Activated CD4-positive, alpha-beta memory T cell treated with anti-CD3 and anti-CD28 coated beads for 36 hours (primary cell): ENCODE measurements at regions not wholly inside any gene's neighbourhood (a gene's known extent, or its start where the extent isn't known, plus 50 kb on each side); places are given as distances from the start of the nearest gene placed in this dataset.

Experiments used
- CTCF ChIA-PET: fragments of 350-600 bp; sonication (Branson Sonifier 250); formaldehyde crosslinking; loops from one replicate; lab custom pipeline; 2021; ENCODE audit warnings: antibody characterized with exemption, inconsistent platforms; lab: Charles Lee
- POLR2A ChIA-PET: fragments of 350-600 bp; sonication (Branson Sonifier 250); formaldehyde crosslinking; loops from one replicate; lab custom pipeline; 2021; ENCODE audit warnings: antibody characterized with exemption; lab: Charles Lee
- DNase-seq: peaks from one replicate; pipeline ENCODE4 v3.0.0-alpha.2; 2020
- H3K27ac Mint-ChIP-seq: one replicate; pipeline ENCODE4 v1.8.0; 2021; ENCODE audit warnings: mixed read lengths
- H3K27me3 Mint-ChIP-seq: one replicate; pipeline ENCODE4 v1.8.0; 2021; ENCODE audit warnings: mixed read lengths
- H3K36me3 Mint-ChIP-seq: one replicate; pipeline ENCODE4 v1.8.0; 2021; ENCODE audit warnings: mixed read lengths
- H3K4me1 Mint-ChIP-seq: one replicate; pipeline ENCODE4 v1.8.0; 2021; ENCODE audit warnings: low read depth, mixed read lengths
- H3K4me3 Mint-ChIP-seq: one replicate; pipeline ENCODE4 v1.8.0; 2021; ENCODE audit warnings: mild to moderate bottlenecking, mixed read lengths
- H3K9me3 Mint-ChIP-seq: one replicate; pipeline ENCODE4 v1.8.0; 2021; ENCODE audit warnings: mixed read lengths
- intact Hi-C: fragments of 100-400 bp; cut with micrococcal nuclease; formaldehyde crosslinking; loops from one replicate; pipeline ENCODE4 v1.15.1; 2023

DNA sequence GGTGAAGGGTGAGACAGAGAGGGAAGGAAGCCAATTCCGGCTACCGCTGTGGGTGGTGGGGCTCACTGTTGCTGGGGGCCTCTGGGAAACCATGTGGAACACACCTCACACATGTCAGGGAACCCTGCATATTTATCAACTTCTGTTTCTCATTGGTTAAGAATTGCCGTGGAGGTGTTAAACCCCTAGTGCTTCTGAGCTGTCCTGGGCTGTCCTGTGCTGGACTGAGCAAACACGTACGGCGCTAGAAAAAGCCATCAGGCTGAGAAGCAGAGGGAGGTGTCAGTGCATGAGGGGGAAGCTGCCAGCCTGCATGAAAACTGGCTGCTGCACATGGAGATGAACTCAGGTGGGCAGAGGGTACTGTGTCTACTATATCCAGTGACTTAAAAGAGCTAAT is 103.9 kb upstream of the JAG1 start:
- H3K4me1 Mint-ChIP-seq: no peaks in the 10 kb centered on the region
- POLR2A ChIA-PET: no interaction called here
- DNase-seq: no peak
- H3K9me3 Mint-ChIP-seq: no peaks in the 10 kb centered on the region
- intact Hi-C loops: no loop called here
- peaks cover 6% of the 10 kb centered on the region for H3K27me3 Mint-ChIP-seq
- no peak overlapping the region for H3K4me3 Mint-ChIP-seq
- no peak overlapping the region for H3K27ac Mint-ChIP-seq
- CTCF ChIA-PET: no interaction called here
- H3K36me3 Mint-ChIP-seq: no peaks in the 10 kb centered on the region

DNA sequence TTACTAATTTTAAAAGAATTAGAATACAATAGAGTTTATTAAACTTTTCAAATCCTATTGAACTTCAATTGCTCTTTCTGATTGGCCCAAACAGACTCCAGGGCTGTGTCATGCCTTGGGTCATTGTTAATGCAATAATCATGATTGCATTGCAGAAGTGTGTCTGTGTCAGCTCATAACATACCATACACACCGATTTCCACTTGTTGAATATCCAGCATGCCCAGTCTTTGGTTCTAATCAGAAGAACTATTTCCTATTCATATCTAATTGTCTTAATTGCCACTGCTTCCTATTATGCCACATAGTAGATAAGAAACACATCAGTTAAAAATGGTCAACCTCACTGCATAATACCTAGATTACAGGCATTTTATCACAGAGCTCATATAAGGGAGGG is 106.1 kb upstream of the JAG1 start:
- Mint-ChIP-seq H3K27ac (no peak overlapping the region), H3K9me3 (no peaks in the 10 kb centered on the region), H3K27me3 (no peaks in the 10 kb centered on the region), H3K4me3 (no peak overlapping the region), H3K4me1 (no peaks in the 10 kb centered on the region), H3K36me3 (no peaks in the 10 kb centered on the region)
- DNase-seq: no peak
- intact Hi-C loops: no loop called here
- POLR2A ChIA-PET: no interaction called here
- CTCF ChIA-PET: no interaction called here

DNA sequence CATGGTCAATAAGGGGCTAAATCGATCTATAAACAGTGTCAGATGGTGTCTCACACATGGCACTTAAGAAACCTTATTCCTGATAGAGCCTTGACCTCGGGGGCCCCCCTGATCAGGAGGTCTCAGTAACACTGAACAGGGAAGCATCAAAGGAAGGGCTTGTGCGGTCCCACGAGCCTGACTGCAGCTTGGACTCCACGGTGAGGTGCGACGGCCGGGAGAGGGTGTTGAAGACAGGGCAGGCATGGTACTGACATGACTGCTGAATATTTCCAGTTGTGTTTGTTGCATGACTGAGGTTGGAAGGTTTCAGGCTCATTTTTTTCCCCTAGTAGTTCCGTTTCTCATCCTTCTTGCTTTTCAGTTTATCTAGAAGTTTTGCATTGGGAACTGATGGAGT is 107.1 kb upstream of the JAG1 start:
- POLR2A ChIA-PET: no interaction called here
- H3K9me3 Mint-ChIP-seq: no peaks in the 10 kb centered on the region
- no peaks in the 10 kb centered on the region for H3K4me1 Mint-ChIP-seq
- intact Hi-C loops: no loop called here
- DNase-seq: no peak
- H3K4me3 Mint-ChIP-seq: no peak overlapping the region
- H3K27me3 Mint-ChIP-seq: no peaks in the 10 kb centered on the region
- CTCF ChIA-PET: interaction anchor here (0.6 kb wide), 1 partner anchor 752 kb away, joined by 6 read pairs; no protein-coding TSS in a partner anchor
- no peaks in the 10 kb centered on the region for H3K36me3 Mint-ChIP-seq
- no peak overlapping the region for H3K27ac Mint-ChIP-seq

DNA sequence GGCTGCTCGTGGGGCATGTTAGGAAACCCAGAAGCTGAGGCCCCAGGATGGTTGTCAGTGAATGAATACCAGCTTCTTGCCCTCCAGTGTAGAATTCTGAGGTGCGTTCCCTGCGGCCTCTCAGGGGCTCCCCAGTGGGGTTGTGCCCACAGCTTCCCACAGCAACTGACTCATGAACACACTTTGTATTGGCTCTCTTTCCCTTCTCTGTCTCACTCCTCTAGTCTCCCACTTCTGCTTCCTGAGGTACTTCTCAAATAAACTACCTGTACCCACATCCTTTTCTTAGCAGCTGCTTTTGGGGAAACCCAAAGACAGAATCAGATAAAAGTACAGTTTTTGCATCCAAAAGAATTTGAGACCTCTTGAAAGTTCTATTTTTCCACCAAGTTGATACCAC is 107.7 kb upstream of the JAG1 start:
- no peak overlapping the region for H3K4me3 Mint-ChIP-seq
- no peaks in the 10 kb centered on the region for H3K36me3 Mint-ChIP-seq
- no peak for DNase-seq
- POLR2A ChIA-PET: no interaction called here
- intact Hi-C loops: no loop called here
- no peaks in the 10 kb centered on the region for H3K9me3 Mint-ChIP-seq
- no peaks in the 10 kb centered on the region for H3K4me1 Mint-ChIP-seq
- CTCF ChIA-PET: no interaction called here
- no peaks in the 10 kb centered on the region for H3K27me3 Mint-ChIP-seq
- no peak overlapping the region for H3K27ac Mint-ChIP-seq

DNA sequence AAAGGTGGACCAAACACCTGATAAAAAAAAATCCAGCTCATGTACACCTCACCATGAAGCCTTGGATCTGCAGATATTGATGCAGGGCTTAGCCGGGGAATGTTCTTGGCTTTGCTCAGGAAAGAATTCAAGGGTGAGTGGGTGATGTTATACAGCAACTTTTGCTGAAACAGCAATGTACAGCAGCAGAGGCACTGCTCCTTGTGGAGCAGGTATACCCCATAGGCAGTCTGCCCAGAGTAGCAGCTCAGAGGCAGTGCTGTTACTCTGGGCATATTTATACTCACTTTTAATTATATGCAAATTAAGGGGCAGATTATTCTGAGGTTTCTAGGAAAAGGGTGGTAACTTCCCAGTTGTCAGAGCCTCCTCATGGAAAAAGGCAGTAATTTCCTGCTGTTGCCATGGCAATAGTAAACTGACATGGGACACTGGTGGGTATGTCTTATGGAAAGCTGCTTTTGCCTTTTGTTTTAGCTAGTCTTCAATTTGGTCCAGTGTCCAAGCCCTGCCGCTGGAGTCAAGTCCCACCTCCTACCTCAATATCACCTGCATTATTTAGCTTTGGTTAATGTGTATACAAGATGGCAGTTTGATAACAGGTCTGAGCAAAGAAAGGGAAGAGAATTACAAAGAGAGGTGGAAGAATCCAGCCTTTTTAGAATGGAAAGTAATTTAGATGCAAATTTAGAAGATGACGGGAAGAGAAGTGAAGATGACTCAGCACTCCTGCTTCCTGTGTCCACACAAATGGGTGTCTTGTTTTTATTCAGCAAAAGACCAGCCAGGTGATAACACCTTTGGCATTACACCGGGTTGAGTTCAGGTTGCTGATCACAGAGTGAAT is 110.1 kb upstream of the JAG1 start:
- Mint-ChIP-seq H3K4me1 (no peaks in the 10 kb centered on the region), H3K36me3 (no peaks in the 10 kb centered on the region), H3K4me3 (no peak overlapping the region), H3K9me3 (peaks cover 2% of the 10 kb centered on the region), H3K27ac (no peak overlapping the region), H3K27me3 (no peaks in the 10 kb centered on the region)
- POLR2A ChIA-PET: no interaction called here
- no peak for DNase-seq
- CTCF ChIA-PET: no interaction called here
- intact Hi-C loops: no loop called here

DNA sequence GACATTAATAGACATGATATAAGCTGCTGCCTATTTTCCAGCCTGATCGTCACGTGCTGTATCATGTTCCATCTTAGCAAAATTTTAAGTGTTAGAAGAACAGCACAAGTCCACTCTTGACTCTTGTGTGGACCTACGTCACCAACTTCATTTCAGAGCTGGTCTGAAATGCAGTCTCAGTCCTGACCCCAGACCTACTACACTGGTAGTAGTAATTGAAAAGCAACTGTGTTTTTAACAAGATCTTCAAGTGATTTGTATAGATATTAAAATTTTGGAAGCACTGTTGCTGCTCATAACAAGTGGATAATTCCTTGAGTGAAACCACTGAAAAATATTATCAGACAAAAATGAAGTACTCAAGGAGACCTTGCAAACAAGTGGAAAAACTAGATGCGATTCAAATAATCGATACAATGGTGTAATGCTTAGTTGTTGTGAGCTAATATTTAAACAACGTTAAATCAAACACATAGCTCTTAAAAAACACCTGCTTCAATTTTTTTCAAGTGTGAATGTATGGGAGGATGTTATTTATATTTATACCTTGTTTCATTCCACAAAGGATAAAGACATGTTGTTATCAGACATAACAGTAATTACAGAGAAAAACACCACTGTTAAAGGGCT is 110.9 kb upstream of the JAG1 start:
- no peaks in the 10 kb centered on the region for H3K27me3 Mint-ChIP-seq
- H3K36me3 Mint-ChIP-seq: no peaks in the 10 kb centered on the region
- intact Hi-C loops: no loop called here
- no peaks in the 10 kb centered on the region for H3K4me1 Mint-ChIP-seq
- ChIA-PET CTCF (no interaction called here), POLR2A (no interaction called here)
- peaks cover 2% of the 10 kb centered on the region for H3K9me3 Mint-ChIP-seq
- DNase-seq: no peak
- H3K27ac Mint-ChIP-seq: no peak overlapping the region
- H3K4me3 Mint-ChIP-seq: no peak overlapping the region

DNA sequence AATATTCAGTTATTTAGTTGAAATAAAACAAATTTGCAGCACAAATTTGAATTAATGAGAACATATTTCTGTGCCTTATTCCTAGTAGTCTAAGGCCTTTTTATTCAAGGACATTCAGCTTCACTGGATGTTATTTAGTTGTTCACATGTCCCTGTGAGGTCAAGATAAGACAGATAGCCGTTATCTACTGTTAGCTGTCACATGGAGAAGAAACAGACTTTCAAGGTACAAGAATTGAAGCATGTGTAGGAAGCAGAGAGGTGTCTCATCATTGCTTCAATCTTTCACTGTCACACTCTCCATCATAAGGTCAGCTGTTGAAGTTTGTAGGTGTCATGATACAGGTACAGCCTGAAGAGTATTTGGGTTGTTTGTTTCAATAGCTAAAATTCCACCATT is 112.9 kb upstream of the JAG1 start:
- ChIA-PET POLR2A (no interaction called here), CTCF (no interaction called here)
- peaks cover 2% of the 10 kb centered on the region for H3K9me3 Mint-ChIP-seq
- DNase-seq: no peak
- intact Hi-C loops: no loop called here
- no peak overlapping the region for H3K27ac Mint-ChIP-seq
- no peak overlapping the region for H3K4me3 Mint-ChIP-seq
- H3K27me3 Mint-ChIP-seq: no peaks in the 10 kb centered on the region
- no peaks in the 10 kb centered on the region for H3K36me3 Mint-ChIP-seq
- no peaks in the 10 kb centered on the region for H3K4me1 Mint-ChIP-seq

DNA sequence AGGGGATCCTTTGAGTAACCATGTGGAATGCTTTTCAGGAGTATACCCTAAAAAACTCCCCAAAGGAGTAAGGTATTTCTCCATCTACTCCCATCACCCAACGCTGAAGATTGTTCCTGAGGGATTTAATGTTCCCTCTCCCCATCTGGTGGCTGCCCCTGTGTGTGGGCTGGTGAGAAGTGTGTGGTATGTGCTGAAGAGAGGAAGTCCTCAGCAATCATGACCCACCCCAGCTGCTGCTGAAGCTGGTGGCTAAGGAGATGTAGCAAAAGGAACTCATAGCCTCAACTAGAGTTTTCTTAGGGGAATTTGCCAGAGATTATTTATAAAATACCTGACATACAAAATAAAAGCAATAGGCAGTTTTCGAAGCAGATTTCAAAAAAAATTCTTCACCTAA is 114.3 kb upstream of the JAG1 start:
- POLR2A ChIA-PET: no interaction called here
- Mint-ChIP-seq H3K9me3 (peaks cover 2% of the 10 kb centered on the region), H3K4me3 (no peak overlapping the region), H3K36me3 (no peaks in the 10 kb centered on the region), H3K4me1 (no peaks in the 10 kb centered on the region), H3K27ac (no peak overlapping the region), H3K27me3 (no peaks in the 10 kb centered on the region)
- intact Hi-C loops: no loop called here
- DNase-seq: no peak
- CTCF ChIA-PET: no interaction called here

DNA sequence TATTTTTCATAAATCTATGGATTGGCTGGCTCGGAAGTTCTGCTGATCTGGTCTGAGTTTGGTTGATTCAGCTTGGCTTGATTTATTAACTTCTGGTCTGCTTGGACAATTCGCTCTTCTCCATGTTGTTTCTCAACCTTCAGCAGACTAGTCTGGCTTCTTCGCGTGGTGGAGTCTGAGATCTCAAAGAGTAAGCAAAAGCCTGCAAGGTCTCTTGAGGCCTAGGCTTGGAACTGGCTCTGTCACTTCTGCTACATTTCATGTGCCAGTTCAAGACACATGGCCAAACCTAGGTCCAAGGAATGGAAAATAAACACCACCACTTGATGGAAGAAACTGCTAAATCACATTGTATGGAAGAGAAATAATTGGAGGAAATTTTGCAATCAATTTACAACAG is 115.1 kb upstream of the JAG1 start:
- Mint-ChIP-seq H3K27ac (no peak overlapping the region), H3K9me3 (peaks cover 2% of the 10 kb centered on the region), H3K4me1 (no peaks in the 10 kb centered on the region), H3K36me3 (no peaks in the 10 kb centered on the region), H3K27me3 (no peaks in the 10 kb centered on the region), H3K4me3 (no peak overlapping the region)
- POLR2A ChIA-PET: no interaction called here
- intact Hi-C loops: no loop called here
- DNase-seq: no peak
- CTCF ChIA-PET: no interaction called here

DNA sequence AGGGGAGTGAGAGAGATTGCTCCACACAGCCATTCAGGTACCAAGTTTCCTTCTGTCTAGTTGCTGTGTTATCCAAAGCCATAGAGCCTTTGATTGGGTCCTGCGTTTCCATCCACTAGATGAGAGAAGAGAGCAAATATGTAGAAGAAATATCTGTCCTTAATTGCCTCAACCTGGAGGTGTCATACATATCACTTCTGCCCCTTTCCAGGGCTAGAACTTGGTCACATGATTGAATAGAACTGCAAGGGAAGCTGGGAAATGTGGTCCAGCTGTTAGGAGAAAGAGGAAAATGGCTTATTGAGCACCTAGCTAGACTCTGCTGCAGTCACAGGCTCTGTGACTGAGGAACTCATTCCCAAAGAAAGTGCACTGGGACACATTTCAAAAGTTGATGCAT is 115.6 kb upstream of the JAG1 start:
- H3K9me3 Mint-ChIP-seq: peaks cover 2% of the 10 kb centered on the region
- no peak for DNase-seq
- H3K4me3 Mint-ChIP-seq: no peak overlapping the region
- CTCF ChIA-PET: no interaction called here
- no peaks in the 10 kb centered on the region for H3K36me3 Mint-ChIP-seq
- POLR2A ChIA-PET: no interaction called here
- no peaks in the 10 kb centered on the region for H3K4me1 Mint-ChIP-seq
- H3K27me3 Mint-ChIP-seq: no peaks in the 10 kb centered on the region
- intact Hi-C loops: no loop called here
- H3K27ac Mint-ChIP-seq: no peak overlapping the region

DNA sequence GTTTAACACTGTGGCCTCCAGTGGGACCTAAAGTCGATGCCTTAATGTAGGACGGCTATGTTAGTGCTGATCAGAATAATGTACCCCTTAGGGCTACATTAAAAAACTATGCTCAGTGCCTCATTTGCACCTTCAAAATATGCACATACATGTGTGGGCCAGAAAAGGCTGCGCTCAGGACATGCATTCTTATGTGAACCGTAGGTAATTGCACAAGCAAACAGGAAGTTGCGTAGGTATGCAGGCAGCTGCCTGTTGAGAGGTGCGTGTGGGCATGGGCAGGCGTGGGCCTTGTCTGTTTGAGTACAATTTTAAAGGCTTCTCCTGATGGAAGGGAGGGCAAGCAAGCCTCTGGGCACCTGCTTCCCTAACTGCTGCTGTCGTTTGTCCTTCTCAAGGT is 116.2 kb upstream of the JAG1 start:
- Mint-ChIP-seq H3K27me3 (no peaks in the 10 kb centered on the region), H3K27ac (no peak overlapping the region), H3K4me1 (no peaks in the 10 kb centered on the region), H3K4me3 (no peak overlapping the region), H3K36me3 (no peaks in the 10 kb centered on the region), H3K9me3 (peaks cover 2% of the 10 kb centered on the region)
- DNase-seq: no peak
- POLR2A ChIA-PET: no interaction called here
- CTCF ChIA-PET: no interaction called here
- intact Hi-C loops: no loop called here

DNA sequence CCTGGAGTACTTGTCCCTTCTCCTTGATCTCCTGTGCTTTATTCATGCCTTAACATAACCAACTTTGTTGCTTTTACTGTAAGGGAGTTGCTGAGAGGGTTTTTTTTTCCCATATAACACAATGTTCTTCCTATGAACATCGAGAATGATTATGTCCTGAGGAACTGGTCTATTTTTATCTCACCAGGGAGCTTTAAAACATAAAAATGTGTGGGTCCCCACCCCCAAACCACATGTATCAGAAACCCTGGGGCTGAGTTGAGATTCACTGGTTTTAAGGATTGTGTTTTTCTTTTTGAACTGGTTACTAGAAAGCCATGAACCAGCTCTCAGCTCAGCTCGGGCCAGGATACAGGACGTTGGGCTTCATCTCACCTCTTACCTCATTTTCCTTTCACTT is 118.5 kb upstream of the JAG1 start:
- no peak for DNase-seq
- intact Hi-C loops: no loop called here
- ChIA-PET CTCF (no interaction called here), POLR2A (no interaction called here)
- H3K27me3 Mint-ChIP-seq: no peaks in the 10 kb centered on the region
- H3K27ac Mint-ChIP-seq: no peak overlapping the region
- no peaks in the 10 kb centered on the region for H3K4me1 Mint-ChIP-seq
- no peaks in the 10 kb centered on the region for H3K36me3 Mint-ChIP-seq
- H3K9me3 Mint-ChIP-seq: peaks cover 2% of the 10 kb centered on the region
- no peak overlapping the region for H3K4me3 Mint-ChIP-seq

DNA sequence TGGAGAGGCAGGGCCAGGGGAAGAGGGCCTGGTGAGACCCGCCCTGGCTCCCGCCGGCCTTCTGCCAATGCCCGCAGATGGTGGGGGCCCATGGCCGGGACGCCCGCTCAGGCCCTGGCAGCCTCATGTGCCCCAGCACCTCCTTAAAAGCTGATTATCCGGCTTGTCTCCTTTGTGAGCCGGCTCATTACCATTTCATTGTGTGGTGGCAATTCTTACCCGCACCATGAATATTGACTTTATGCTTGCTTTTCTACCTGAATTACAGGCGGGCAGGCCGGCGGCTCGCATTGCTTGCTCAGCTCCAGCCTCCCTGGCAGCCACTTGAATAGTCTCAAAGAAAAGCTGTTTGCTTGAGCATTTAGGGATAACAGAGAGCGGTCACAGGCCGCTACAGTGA is 120.0 kb upstream of the JAG1 start:
- no peak overlapping the region for H3K27ac Mint-ChIP-seq
- peaks cover 2% of the 10 kb centered on the region for H3K9me3 Mint-ChIP-seq
- intact Hi-C loops: no loop called here
- H3K4me3 Mint-ChIP-seq: no peak overlapping the region
- no peaks in the 10 kb centered on the region for H3K27me3 Mint-ChIP-seq
- no peak for DNase-seq
- ChIA-PET POLR2A (no interaction called here), CTCF (no interaction called here)
- H3K36me3 Mint-ChIP-seq: no peaks in the 10 kb centered on the region
- no peaks in the 10 kb centered on the region for H3K4me1 Mint-ChIP-seq
